Keratinocyte (primary cell): ENCODE measurements at regions not wholly inside any gene's neighbourhood (a gene's known extent, or its start where the extent isn't known, plus 50 kb on each side); places are given as distances from the start of the nearest gene placed in this dataset.

Experiments
- DNase-seq: peaks from one replicate; pipeline ENCODE4 v3.0.0-alpha.2; 2011; ENCODE audit warnings: low read depth, missing footprints, low spot score
- FAIRE-seq: peaks from 2 replicates; lab custom pipeline; 2011; peaks lifted over from hg19 to GRCh38; lab: Jason Lieb, UNC
- H2AFZ ChIP-seq: 2 replicates; pipeline ENCODE4 v1.6.0; 2012; ENCODE audit warnings: low read length, control low read depth, inconsistent platforms; ENCODE audit not compliant: control insufficient read depth
- H3K27ac ChIP-seq: 2 replicates; pipeline ENCODE4 v1.5.1; 2011; ENCODE audit warnings: low read length; ENCODE audit not compliant: control insufficient read depth, insufficient read depth
- H3K27me3 ChIP-seq: 3 replicates; pipeline ENCODE4 v1.6.0; 2011; ENCODE audit warnings: low read length; ENCODE audit not compliant: control insufficient read depth, insufficient read depth; ENCODE audit errors: extremely low read depth
- H3K36me3 ChIP-seq, 2 experiments: 2 replicates in 1 of 2; 3 replicates in 1 of 2; pipeline ENCODE4 v1.5.1; 2011; ENCODE audit warnings: low read length in 2 of 2, mild to moderate bottlenecking in 1 of 2; ENCODE audit not compliant: control insufficient read depth in 2 of 2, insufficient read depth in 2 of 2; ENCODE audit errors: extremely low read depth in 1 of 2
- H3K4me1 ChIP-seq: 3 replicates; pipeline ENCODE4 v1.5.1; 2011; ENCODE audit warnings: low read length; ENCODE audit not compliant: control insufficient read depth, insufficient read depth; ENCODE audit errors: extremely low read depth
- H3K4me2 ChIP-seq: 3 replicates; pipeline ENCODE4 v1.6.0; 2011; ENCODE audit warnings: low read depth, low read length; ENCODE audit not compliant: control insufficient read depth, insufficient read depth; ENCODE audit errors: extremely low read depth
- H3K4me3 ChIP-seq, 3 experiments: fragments of 200-600 bp in 1 of 3; sonication (generic) in 1 of 3; 2 replicates in 2 of 3; 3 replicates in 1 of 3; pipeline ENCODE4 v1.5.1; 2011 to 2016; ENCODE audit warnings: low read length in 3 of 3, mild to moderate bottlenecking in 3 of 3, control low read depth in 2 of 3, inconsistent platforms in 1 of 3, low read depth in 1 of 3, mixed read lengths in 1 of 3, mixed run types in 1 of 3, moderate library complexity in 1 of 3; ENCODE audit not compliant: control insufficient read depth in 2 of 3, insufficient read depth in 2 of 3; ENCODE audit errors: extremely low read depth in 1 of 3
- H3K79me2 ChIP-seq: 2 replicates; pipeline ENCODE4 v1.6.0; 2012; ENCODE audit warnings: low read length; ENCODE audit not compliant: control insufficient read depth, insufficient read depth
- H3K9ac ChIP-seq: 3 replicates; pipeline ENCODE4 v1.6.0; 2011; ENCODE audit warnings: low read length; ENCODE audit not compliant: control insufficient read depth, insufficient read depth; ENCODE audit errors: extremely low read depth
- H3K9me1 ChIP-seq: 3 replicates; pipeline ENCODE4 v1.6.0; 2011; ENCODE audit warnings: low read length; ENCODE audit not compliant: control insufficient read depth, insufficient read depth; ENCODE audit errors: extremely low read depth
- H3K9me3 ChIP-seq: 2 replicates; pipeline ENCODE4 v1.5.1; 2012; ENCODE audit warnings: low read depth, low read length; ENCODE audit not compliant: control insufficient read depth
- H4K20me1 ChIP-seq: 3 replicates; pipeline ENCODE4 v1.6.0; 2011; ENCODE audit warnings: low read length; ENCODE audit not compliant: control insufficient read depth, insufficient read depth; ENCODE audit errors: extremely low read depth
- CTCF ChIP-seq, 3 experiments: IDR thresholded peaks in 1 of 3; conservative IDR thresholded peaks in 1 of 3; optimal IDR thresholded peaks in 1 of 3; 2 replicates in 2 of 3; 3 replicates in 1 of 3; pipeline versions ENCODE3 to v1.5.1; 2011; ENCODE audit warnings: low read length in 3 of 3, mild to moderate bottlenecking in 3 of 3, moderate library complexity in 2 of 3, control low read depth in 1 of 3, inconsistent platforms in 1 of 3; ENCODE audit not compliant: insufficient read depth in 2 of 3; ENCODE audit errors: extremely low read depth in 1 of 3
- EZH2 ChIP-seq: IDR thresholded peaks from one replicate; pipeline ENCODE4 v1.6.1; 2012; ENCODE audit warnings: inconsistent platforms, mild to moderate bottlenecking, low read length, moderate library complexity
- dilution Hi-C: fragments of 300-500 bp; cut with MboI; formaldehyde crosslinking; loops from one replicate; pipeline ENCODE4 v1.7.0; 2020; ENCODE audit warnings: low sequenced_read_pairs; ENCODE audit not compliant: extremely low pct_ligation_motif_present

DNA sequence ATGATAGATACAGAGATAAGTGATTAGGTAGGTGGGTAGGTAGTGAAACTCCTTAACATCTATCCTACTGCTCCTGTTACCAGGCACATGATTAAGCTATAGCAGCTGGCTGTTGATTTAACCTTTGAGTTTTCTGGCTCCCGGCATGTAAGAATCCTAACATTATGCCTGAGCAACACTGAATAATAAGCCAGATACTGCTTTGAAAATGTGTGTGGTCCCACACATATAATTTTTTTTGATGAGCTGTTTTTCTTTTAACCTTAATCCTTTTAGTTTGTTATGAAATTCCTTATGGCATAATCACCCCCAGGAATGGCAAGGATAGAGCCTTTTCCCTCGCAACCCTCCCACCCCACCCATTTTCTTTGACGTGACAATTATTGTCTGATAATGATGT, 104.2 kb upstream of the NEUROD1 start:
- H3K4me3 ChIP-seq, result peak overlapping the region in 1 of 3 experiments; percentile 29
- no peaks in the 10 kb centered on the region for H3K27me3 ChIP-seq
- dilution Hi-C loops, result no loop called here
- peaks cover 73% of the 10 kb centered on the region for H3K4me1 ChIP-seq
- no peaks in the 10 kb centered on the region for H3K9me1 ChIP-seq
- H3K27ac ChIP-seq, result peak overlapping the region; percentile 87
- peak overlapping the region; percentile 69 for H2AFZ ChIP-seq
- H3K36me3 ChIP-seq, result no peaks in the 10 kb centered on the region
- H4K20me1 ChIP-seq, result no peaks in the 10 kb centered on the region
- no peaks in the 10 kb centered on the region for H3K79me2 ChIP-seq
- H3K4me2 ChIP-seq, result peak overlapping the region; percentile 59
- H3K9me3 ChIP-seq, result no peaks in the 10 kb centered on the region
- TF ChIP-seq CTCF (optimal IDR thresholded peaks at IDR 0.05 in 1 of 3, IDR thresholded peaks at IDR 0.05 in 1 of 3, conservative IDR thresholded peaks at IDR 0.05 in 1 of 3; ENCODE audit: extremely low read depth in 1 of 3, insufficient read depth in 2 of 3, low read length in 3 of 3) (no peak), EZH2 (no peak)
- DNase-seq (no peak), FAIRE-seq (peak; percentile 69)
- H3K9ac ChIP-seq, result peak overlapping the region; percentile 36

DNA sequence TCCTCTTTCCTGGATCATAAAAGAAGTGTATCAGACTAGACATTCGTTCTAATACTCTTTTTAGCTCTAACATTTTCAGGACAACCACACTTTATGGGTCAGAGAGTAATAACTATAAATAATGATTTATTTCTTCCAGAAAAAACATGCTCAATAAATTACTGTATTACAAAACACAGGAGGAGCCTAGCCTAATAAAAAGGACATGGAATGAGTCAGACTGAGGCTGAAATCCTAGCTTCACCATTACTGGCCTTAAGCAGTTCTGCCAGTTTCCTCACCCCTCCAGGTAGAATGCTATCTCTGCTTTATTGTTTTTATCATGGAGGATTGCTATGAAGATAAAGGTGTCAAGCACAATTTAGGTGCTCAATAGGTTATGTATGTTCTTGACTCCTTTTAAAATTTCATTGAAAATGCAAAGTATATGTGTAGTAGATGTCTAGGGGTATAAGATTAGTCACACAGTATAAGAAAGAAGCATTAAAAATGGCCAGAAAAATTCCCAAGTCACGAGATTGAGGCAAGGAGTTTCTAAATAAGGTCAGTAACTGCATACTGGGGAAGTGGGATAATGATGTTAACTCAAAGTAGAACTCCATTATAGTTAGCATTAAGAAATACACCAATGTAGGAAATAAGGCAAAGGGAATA, 105.5 kb upstream of the NEUROD1 start:
- TF ChIP-seq CTCF (optimal IDR thresholded peaks at IDR 0.05 in 1 of 3, IDR thresholded peaks at IDR 0.05 in 1 of 3, conservative IDR thresholded peaks at IDR 0.05 in 1 of 3; ENCODE audit: extremely low read depth in 1 of 3, insufficient read depth in 2 of 3, low read length in 3 of 3) (no peak), EZH2 (no peak)
- no peak overlapping the region for H3K4me3 ChIP-seq
- peak overlapping the region; percentile 38 for H3K9ac ChIP-seq
- no peaks in the 10 kb centered on the region for H3K79me2 ChIP-seq
- no peaks in the 10 kb centered on the region for H3K36me3 ChIP-seq
- peak overlapping the region; percentile 66 for H2AFZ ChIP-seq
- no peak for DNase-seq
- no peaks in the 10 kb centered on the region for H4K20me1 ChIP-seq
- peak overlapping the region; percentile 87 for H3K27ac ChIP-seq
- no peaks in the 10 kb centered on the region for H3K27me3 ChIP-seq
- H3K9me1 ChIP-seq, result no peaks in the 10 kb centered on the region
- H3K4me1 ChIP-seq, result peaks cover 73% of the 10 kb centered on the region
- no peaks in the 10 kb centered on the region for H3K9me3 ChIP-seq
- peak; percentile 95 for FAIRE-seq
- dilution Hi-C loops, result no loop called here
- peak overlapping the region; percentile 52 for H3K4me2 ChIP-seq
